Spleen (tissue), 7 donors: ENCODE measurements at regions not wholly inside any gene's neighbourhood (a gene's known extent, or its start where the extent isn't known, plus 50 kb on each side); places are given as distances from the start of the nearest gene placed in this dataset.

Experiments
- CTCF ChIP-seq, 11 experiments: fragments of 200-600 bp in 7 of 11; fragments of 450-650 bp in 4 of 11; sonication (generic) in 4 of 11; IDR thresholded peaks in 8 of 11; conservative IDR thresholded peaks in 3 of 11; 1 replicate in 7 of 11; 2 replicates in 4 of 11; pipeline versions ENCODE4 v1.4.0 to v1.8.0; 2016 to 2021; ENCODE audit warnings: antibody characterized with exemption in 11 of 11, inconsistent platforms in 4 of 11, mild to moderate bottlenecking in 1 of 11
- POLR2A ChIP-seq, 3 donors: fragments of 450-650 bp; IDR thresholded peaks; one replicate each; pipeline ENCODE4 v1.5.1; 2017; ENCODE audit warnings: antibody characterized with exemption in 3 of 3, mild to moderate bottlenecking in 1 of 3
- POLR2AphosphoS5 ChIP-seq, 3 donors: sonication (generic); formaldehyde crosslinking; IDR thresholded peaks; one replicate each; pipeline ENCODE4 v1.5.1; 2017; ENCODE audit warnings: antibody characterized with exemption in 3 of 3
- donor health status: DM: no; HTN: no; CAD: no; lungs with moderate emphysema.
- donor health status: DM: no; HTN: no; CAD: no.
- donor health status: DM: no; HTN: no; CAD: no.

GRCh38 chr13:87384099-87384498, 287.1 kb upstream of the SLITRK5 start:
- TF ChIP-seq CTCF (IDR thresholded peaks at IDR 0.05 in 8 of 11, conservative IDR thresholded peaks at IDR 0.05 in 3 of 11) (no peak), POLR2AphosphoS5 (IDR thresholded peaks at IDR 0.05) (no peak), POLR2A (IDR thresholded peaks at IDR 0.05) (no peak)
